IgD-negative memory B cell (primary cell): ENCODE measurements at regions not wholly inside any gene's neighbourhood (a gene's known extent, or its start where the extent isn't known, plus 50 kb on each side); places are given as distances from the start of the nearest gene placed in this dataset.

Source experiments
- H3K27ac Mint-ChIP-seq, 3 donors: one replicate each; pipeline ENCODE4 v1.8.0; 2020 to 2022; ENCODE audit warnings: mild to moderate bottlenecking in 3 of 3, mixed read lengths in 3 of 3, moderate library complexity in 1 of 3
- H3K27me3 Mint-ChIP-seq: one replicate; pipeline ENCODE4 v1.8.0; 2021; ENCODE audit warnings: mixed read lengths
- H3K36me3 Mint-ChIP-seq: one replicate; pipeline ENCODE4 v1.8.0; 2020; ENCODE audit warnings: mild to moderate bottlenecking, mixed read lengths
- H3K4me1 Mint-ChIP-seq, 3 donors: one replicate each; pipeline ENCODE4 v1.8.0; 2020 to 2022; ENCODE audit warnings: mixed read lengths in 3 of 3, mild to moderate bottlenecking in 1 of 3
- H3K4me3 Mint-ChIP-seq, 4 donors: one replicate each; pipeline ENCODE4 v1.8.0; 2020 to 2022; ENCODE audit warnings: mild to moderate bottlenecking in 4 of 4, mixed read lengths in 4 of 4, moderate library complexity in 3 of 4
- H3K9me3 Mint-ChIP-seq, 3 donors: one replicate each; pipeline ENCODE4 v1.8.0; 2020 to 2021; ENCODE audit warnings: mixed read lengths in 3 of 3, mild to moderate bottlenecking in 1 of 3

- H3K27me3 Mint-ChIP-seq = peaks cover 2% of the 10 kb centered on the region
- no peaks in the 10 kb centered on the region for H3K4me1 Mint-ChIP-seq
- peaks cover 0 to 2% (median 0%) of the 10 kb centered on the region in 3 donors for H3K9me3 Mint-ChIP-seq
- H3K4me3 Mint-ChIP-seq = no peak overlapping the region
- no peak overlapping the region for H3K27ac Mint-ChIP-seq
- H3K36me3 Mint-ChIP-seq = no peaks in the 10 kb centered on the region
Observed at GRCh38 chr10:128875030-128875744, 591.9 kb upstream of the MGMT start.

- H3K36me3 Mint-ChIP-seq = peaks cover 2% of the 10 kb centered on the region
- peaks cover 0 to 4% (median 2%) of the 10 kb centered on the region in 3 donors for H3K9me3 Mint-ChIP-seq
- no peaks in the 10 kb centered on the region for H3K4me1 Mint-ChIP-seq
- no peak overlapping the region for H3K27ac Mint-ChIP-seq
- no peak overlapping the region for H3K4me3 Mint-ChIP-seq
- peaks cover 2% of the 10 kb centered on the region for H3K27me3 Mint-ChIP-seq
Observed at GRCh38 chr10:128875956-128876736, 590.9 kb upstream of the MGMT start.

GRCh38 chr10:128877141-128877540, 589.9 kb upstream of the MGMT start:
- H3K36me3 Mint-ChIP-seq = peaks cover 2% of the 10 kb centered on the region
- peaks cover 2 to 4% (median 4%) of the 10 kb centered on the region in 3 donors for H3K9me3 Mint-ChIP-seq
- peak overlapping the region in 1 of 4 donors; percentile 6 for H3K4me3 Mint-ChIP-seq
- no peaks in the 10 kb centered on the region for H3K4me1 Mint-ChIP-seq
- peaks cover 2% of the 10 kb centered on the region for H3K27me3 Mint-ChIP-seq
- no peak overlapping the region for H3K27ac Mint-ChIP-seq

- peaks cover 2% of the 10 kb centered on the region for H3K36me3 Mint-ChIP-seq
- no peaks in the 10 kb centered on the region for H3K4me1 Mint-ChIP-seq
- peaks cover 2% of the 10 kb centered on the region for H3K27me3 Mint-ChIP-seq
- H3K4me3 Mint-ChIP-seq = no peak overlapping the region
- peaks cover 2 to 4% (median 4%) of the 10 kb centered on the region in 3 donors for H3K9me3 Mint-ChIP-seq
- H3K27ac Mint-ChIP-seq = no peak overlapping the region
Observed at GRCh38 chr10:128877936-128878335, 589.1 kb upstream of the MGMT start.

GRCh38 chr10:128879030-128879429, 588.0 kb upstream of the MGMT start:
- Mint-ChIP-seq H3K9me3 (peaks cover 2 to 4% (median 4%) of the 10 kb centered on the region in 3 donors), H3K27ac (no peak overlapping the region), H3K27me3 (peaks cover 2% of the 10 kb centered on the region), H3K36me3 (peaks cover 2% of the 10 kb centered on the region), H3K4me3 (no peak overlapping the region), H3K4me1 (no peaks in the 10 kb centered on the region)

GRCh38 chr10:128879441-128880140, 587.5 kb upstream of the MGMT start:
- Mint-ChIP-seq H3K4me3 (no peak overlapping the region), H3K36me3 (peaks cover 2% of the 10 kb centered on the region), H3K4me1 (no peaks in the 10 kb centered on the region), H3K27ac (no peak overlapping the region), H3K9me3 (peaks cover 2 to 4% (median 4%) of the 10 kb centered on the region in 3 donors), H3K27me3 (peaks cover 2% of the 10 kb centered on the region)

GRCh38 chr10:128880159-128880725, 586.8 kb upstream of the MGMT start:
- peaks cover 2% of the 10 kb centered on the region for H3K36me3 Mint-ChIP-seq
- no peak overlapping the region for H3K27ac Mint-ChIP-seq
- H3K4me3 Mint-ChIP-seq = no peak overlapping the region
- peaks cover 2% of the 10 kb centered on the region for H3K27me3 Mint-ChIP-seq
- peaks cover 2 to 4% (median 4%) of the 10 kb centered on the region in 3 donors for H3K9me3 Mint-ChIP-seq
- H3K4me1 Mint-ChIP-seq = no peaks in the 10 kb centered on the region

- peaks cover 2% of the 10 kb centered on the region for H3K36me3 Mint-ChIP-seq
- peaks cover 2% of the 10 kb centered on the region for H3K27me3 Mint-ChIP-seq
- no peak overlapping the region for H3K27ac Mint-ChIP-seq
- no peak overlapping the region for H3K4me3 Mint-ChIP-seq
- H3K9me3 Mint-ChIP-seq = peaks cover 2 to 4% (median 4%) of the 10 kb centered on the region in 3 donors
- no peaks in the 10 kb centered on the region for H3K4me1 Mint-ChIP-seq
Observed at GRCh38 chr10:128881086-128881485, 586.0 kb upstream of the MGMT start.

GRCh38 chr10:128883231-128884032, 583.6 kb upstream of the MGMT start:
- H3K4me3 Mint-ChIP-seq = no peak overlapping the region
- H3K27ac Mint-ChIP-seq = no peak overlapping the region
- H3K9me3 Mint-ChIP-seq = peaks cover 2 to 4% (median 2%) of the 10 kb centered on the region in 3 donors
- H3K27me3 Mint-ChIP-seq = no peaks in the 10 kb centered on the region
- H3K4me1 Mint-ChIP-seq = no peaks in the 10 kb centered on the region
- peaks cover 2% of the 10 kb centered on the region for H3K36me3 Mint-ChIP-seq

- Mint-ChIP-seq H3K4me1 (no peaks in the 10 kb centered on the region), H3K4me3 (no peak overlapping the region), H3K36me3 (peaks cover 2% of the 10 kb centered on the region), H3K9me3 (peaks cover 2 to 4% (median 2%) of the 10 kb centered on the region in 3 donors), H3K27ac (no peak overlapping the region), H3K27me3 (no peaks in the 10 kb centered on the region)
Observed at GRCh38 chr10:128884033-128884425, 583.0 kb upstream of the MGMT start.

GRCh38 chr10:128884496-128885072, 582.5 kb upstream of the MGMT start:
- H3K4me1 Mint-ChIP-seq = no peaks in the 10 kb centered on the region
- peaks cover 2 to 4% (median 2%) of the 10 kb centered on the region in 3 donors for H3K9me3 Mint-ChIP-seq
- no peaks in the 10 kb centered on the region for H3K27me3 Mint-ChIP-seq
- peaks cover 2% of the 10 kb centered on the region for H3K36me3 Mint-ChIP-seq
- no peak overlapping the region for H3K4me3 Mint-ChIP-seq
- no peak overlapping the region for H3K27ac Mint-ChIP-seq

- Mint-ChIP-seq H3K27me3 (no peaks in the 10 kb centered on the region), H3K36me3 (peaks cover under 1% of the 10 kb centered on the region), H3K9me3 (peaks cover 2 to 4% (median 3%) of the 10 kb centered on the region in 3 donors), H3K4me3 (no peak overlapping the region), H3K4me1 (no peaks in the 10 kb centered on the region), H3K27ac (no peak overlapping the region)
Observed at GRCh38 chr10:128885573-128886555, 581.2 kb upstream of the MGMT start.

GRCh38 chr10:128887856-128888255, 579.2 kb upstream of the MGMT start:
- Mint-ChIP-seq H3K27me3 (no peaks in the 10 kb centered on the region), H3K36me3 (no peaks in the 10 kb centered on the region), H3K9me3 (peaks cover 0 to 1% (median 0%) of the 10 kb centered on the region in 3 donors), H3K4me1 (no peaks in the 10 kb centered on the region), H3K27ac (no peak overlapping the region), H3K4me3 (no peak overlapping the region)
